H1 (cell line): ENCODE measurements at regions not wholly inside any gene's neighbourhood (a gene's known extent, or its start where the extent isn't known, plus 50 kb on each side); places are given as distances from the start of the nearest gene placed in this dataset.

Source experiments
- CHD7 ChIP-seq: fragments of 300-600 bp; sonication (generic); IDR thresholded peaks from 2 replicates; pipeline ENCODE4 v1.7.1; 2012; ENCODE audit warnings: low read length, moderate library complexity, mild to moderate bottlenecking, inconsistent platforms; ENCODE audit not compliant: insufficient replicate concordance
- FOSL1 ChIP-seq: IDR thresholded peaks from 2 replicates; pipeline ENCODE4 v1.6.1; 2011; ENCODE audit warnings: mild to moderate bottlenecking, low read depth, low read length, moderate library complexity; ENCODE audit not compliant: insufficient read depth
- RNF2 ChIP-seq: fragments of 200-900, 300-1000 bp; sonication (generic); IDR thresholded peaks from 2 replicates; pipeline ENCODE4 v1.7.1; 2016; ENCODE audit warnings: borderline replicate concordance, low read depth, mild to moderate bottlenecking, antibody characterized with exemption, low read length; ENCODE audit not compliant: poor library complexity, severe bottlenecking; ENCODE audit errors: missing control alignments
- TAF7 ChIP-seq: optimal IDR thresholded peaks from 2 replicates; pipeline ENCODE3; 2011; ENCODE audit warnings: low read depth, mild to moderate bottlenecking, inconsistent platforms, low read length, moderate library complexity, borderline replicate concordance

- no peak for TF ChIP-seq CHD7
- no peak for TF ChIP-seq RNF2
- no peak for TF ChIP-seq TAF7
- no peak for TF ChIP-seq FOSL1
Observed at GRCh38 chr9:107874137-107874536, 384.6 kb upstream of the KLF4 start (continued).
